SK-MEL-5 (cell line): ENCODE measurements at regions not wholly inside any gene's neighbourhood (a gene's known extent, or its start where the extent isn't known, plus 50 kb on each side); places are given as distances from the start of the nearest gene placed in this dataset.

ENCODE experiments used
- DNase-seq: peaks from one replicate; pipeline ENCODE4 v3.0.0-alpha.2; 2016; ENCODE audit warnings: low read depth, low spot score
- in situ Hi-C: cut with HindIII; loops from 2 replicates; pipeline ENCODE4 v1.10.0; 2016; ENCODE audit warnings: low sequenced_read_pairs, high pct_unique_total_duplicates, low pct_unique_long_range_greater_than_20kb
- small RNA-seq, 2 experiments: library from RNA; depleted of rRNA; stranded (forward); fragments of <200 nt; gene quantifications; one replicate each; pipeline ENCODE3, GENCODE V24; 2014

GRCh38 chr6:130756824-130757223 lies 70.4 kb upstream of the SMLR1 start:
- no peak for DNase-seq
- in situ Hi-C loops: no loop called here

DNA sequence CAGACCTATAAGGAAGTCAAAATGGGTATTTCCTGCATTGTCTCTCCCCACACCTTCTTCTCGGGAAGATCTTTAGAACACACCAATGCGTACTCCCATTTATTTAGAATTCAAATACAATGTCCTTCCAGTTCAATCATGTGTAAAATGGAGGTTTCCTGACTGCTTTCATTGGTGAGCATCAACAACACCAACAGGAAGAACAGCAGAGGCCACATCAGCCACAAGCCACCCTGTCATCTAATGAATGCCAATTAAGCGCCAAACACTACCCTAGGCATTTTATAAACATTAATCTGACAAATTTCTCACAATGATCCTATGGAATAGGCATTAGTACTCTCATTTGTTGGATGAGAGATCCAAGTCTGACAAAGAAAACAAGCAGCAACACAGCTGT lies 68.4 kb upstream of the SMLR1 start:
- in situ Hi-C loops: no loop called here
- DNase-seq: no peak

GRCh38 chr6:130760006-130760405 lies 67.2 kb upstream of the SMLR1 start:
- peak; percentile 65 for DNase-seq
- in situ Hi-C loops: no loop called here

DNA sequence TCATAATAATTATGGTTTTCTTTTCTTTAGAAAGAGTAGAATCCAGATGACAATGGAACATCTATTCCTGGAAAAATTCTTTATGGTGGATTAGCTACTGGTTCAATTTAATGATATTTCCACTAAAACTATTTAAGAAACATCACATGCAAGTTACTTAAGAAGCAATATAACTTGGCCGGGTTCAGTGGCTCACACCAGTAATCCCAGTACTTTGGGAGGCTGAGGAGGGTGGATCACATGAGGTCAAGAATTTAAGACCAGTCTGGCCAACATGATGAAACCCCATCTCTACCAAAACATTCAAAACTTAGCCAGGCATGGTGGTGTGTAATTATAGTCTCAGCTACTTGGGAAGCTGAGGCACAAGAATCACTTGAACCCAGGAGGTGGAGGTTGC lies 65.9 kb upstream of the SMLR1 start:
- no peak for DNase-seq
- in situ Hi-C loops: no loop called here

- in situ Hi-C loops: no loop called here
- no peak for DNase-seq
Observed at GRCh38 chr6:130765181-130765727, 62.0 kb upstream of the SMLR1 start.

- in situ Hi-C loops: no loop called here
- DNase-seq: no peak
Observed at GRCh38 chr6:130766239-130767144, 60.7 kb upstream of the SMLR1 start.

- in situ Hi-C loops: no loop called here
- DNase-seq: no peak
Observed at GRCh38 chr6:130769861-130770260, 57.3 kb upstream of the SMLR1 start.

GRCh38 chr6:130771741-130772140 lies 55.5 kb upstream of the SMLR1 start:
- no peak for DNase-seq
- in situ Hi-C loops: no loop called here

DNA sequence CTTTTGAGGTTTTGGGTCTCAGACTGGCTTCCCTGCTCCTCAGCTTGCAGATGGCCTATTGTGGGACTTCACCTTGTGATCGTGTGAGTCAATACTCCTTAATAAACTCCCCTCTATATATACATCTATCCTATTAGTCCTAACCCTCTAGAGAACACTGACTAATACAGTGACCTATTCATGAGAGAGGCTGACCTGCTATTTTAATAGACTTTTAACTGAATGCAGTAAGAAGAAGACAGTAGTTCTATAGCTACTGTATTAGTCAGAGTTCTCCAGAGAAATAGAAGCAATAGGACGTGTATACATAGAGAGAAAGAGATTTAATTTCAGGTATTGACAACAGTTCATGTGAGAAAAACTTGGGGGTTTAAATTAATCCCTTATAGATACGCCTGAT lies 53.3 kb upstream of the SMLR1 start:
- in situ Hi-C loops: no loop called here
- no peak for DNase-seq

GRCh38 chr6:130775411-130776012 lies 51.7 kb upstream of the SMLR1 start:
- no peak for DNase-seq
- in situ Hi-C loops: no loop called here

DNA sequence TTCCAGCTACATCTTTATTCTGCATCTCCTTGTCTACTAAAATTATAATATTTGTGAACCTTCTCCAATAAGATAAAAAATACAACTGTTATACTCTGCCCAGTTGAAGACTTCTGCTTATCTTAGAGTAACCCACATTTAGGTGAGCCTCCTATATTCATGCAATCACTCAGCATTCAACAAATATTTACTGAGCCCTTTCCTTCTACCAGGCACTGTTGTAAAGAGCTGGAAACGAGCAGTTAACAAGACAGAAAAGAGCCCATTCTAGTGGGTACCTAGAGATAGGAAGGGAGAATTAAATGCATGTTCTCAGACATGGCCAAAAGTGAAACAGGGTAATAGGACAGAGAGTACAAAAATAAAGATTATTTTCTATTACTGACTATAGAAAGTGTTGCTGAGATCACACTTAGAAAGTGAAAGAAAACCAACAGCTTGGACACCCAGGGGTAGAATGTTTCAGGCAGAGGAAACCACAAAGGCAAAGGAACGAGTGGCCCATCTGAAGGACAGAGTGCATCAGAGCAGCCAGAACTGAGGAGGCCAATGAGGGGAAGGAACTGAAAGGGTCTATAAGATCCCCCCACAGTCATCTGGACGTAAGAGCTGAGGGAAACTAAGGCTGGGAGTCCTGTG lies 50.8 kb upstream of the SMLR1 start:
- DNase-seq: no peak
- in situ Hi-C loops: no loop called here

Small RNAs in the stretch of these regions (small RNA-seq; reads per million reads assigned to genes)
- 0 reads per million in 2 experiments for gene RF00019
